ENCODE measurements at regions not wholly inside any gene's neighbourhood (a gene's known extent, or its start where the extent isn't known, plus 50 kb on each side); places are given as distances from the start of the nearest gene placed in this dataset.

DNA sequence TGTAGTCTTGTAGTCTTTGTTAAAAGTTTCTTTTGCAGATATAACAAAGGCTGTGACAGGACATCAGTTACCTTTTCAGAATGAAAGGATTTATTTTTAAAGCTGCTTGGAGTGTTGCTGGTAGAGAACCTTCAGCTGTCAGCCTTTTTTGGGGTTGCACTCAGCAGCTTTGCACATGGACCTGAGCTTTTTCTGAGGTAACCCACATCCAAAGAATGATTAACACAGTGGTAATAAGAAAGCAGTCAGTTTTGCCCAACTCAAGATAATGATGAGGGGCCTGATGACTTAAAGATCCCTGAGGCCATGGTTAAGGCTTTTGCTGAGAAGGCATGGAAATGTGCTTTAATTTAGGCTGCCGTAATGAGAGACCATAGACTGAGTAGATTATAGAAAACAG, 1042.7 kb downstream of the PLOD2 start:
- DNase-seq (ENCODE audit: low read depth): no peak
- TF ChIP-seq CTCF (IDR thresholded peaks at IDR 0.05; ENCODE audit: insufficient read depth, low read length): no peak
- H3K4me3 ChIP-seq (ENCODE audit: low read depth, low read length): no peak overlapping the region

- no peak for TF ChIP-seq CTCF (IDR thresholded peaks at IDR 0.05; ENCODE audit: insufficient read depth, low read length)
- H3K4me3 ChIP-seq (ENCODE audit: low read depth, low read length): no peak overlapping the region
- DNase-seq (ENCODE audit: low read depth): peak; percentile 13
Observed at GRCh38 chr3:145124900-145125678, 1035.9 kb downstream of the PLOD2 start.

GRCh38 chr3:145133281-145133680, 1027.7 kb downstream of the PLOD2 start:
- H3K4me3 ChIP-seq (ENCODE audit: low read depth, low read length): no peak overlapping the region
- no peak for TF ChIP-seq CTCF (IDR thresholded peaks at IDR 0.05; ENCODE audit: insufficient read depth, low read length)
- no peak for DNase-seq (ENCODE audit: low read depth)

DNA sequence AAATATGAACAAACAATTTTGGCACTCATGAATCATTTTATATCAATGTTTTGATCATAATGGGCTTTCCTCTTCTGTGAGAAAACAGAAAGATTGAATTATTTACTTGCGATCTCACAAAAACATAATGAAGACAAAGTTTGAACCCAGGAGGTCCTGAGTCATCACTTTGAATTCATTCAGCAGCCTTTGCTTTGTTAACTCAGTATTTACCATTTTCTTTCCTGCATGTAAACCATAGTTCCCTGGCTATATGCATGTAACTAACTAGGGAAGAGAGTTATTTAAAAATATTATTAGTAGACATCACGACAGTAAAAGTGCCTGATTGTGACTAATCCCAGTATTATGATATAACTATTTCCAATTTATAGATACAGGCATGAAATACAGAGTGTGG, 1026.2 kb downstream of the PLOD2 start:
- no peak for DNase-seq (ENCODE audit: low read depth)
- TF ChIP-seq CTCF (IDR thresholded peaks at IDR 0.05; ENCODE audit: insufficient read depth, low read length): no peak
- no peak overlapping the region for H3K4me3 ChIP-seq (ENCODE audit: low read depth, low read length)

GRCh38 chr3:145144361-145144760, 1016.6 kb downstream of the PLOD2 start:
- no peak overlapping the region for H3K4me3 ChIP-seq (ENCODE audit: low read depth, low read length)
- no peak for DNase-seq (ENCODE audit: low read depth)
- no peak for TF ChIP-seq CTCF (IDR thresholded peaks at IDR 0.05; ENCODE audit: insufficient read depth, low read length)

- no peak for TF ChIP-seq CTCF (IDR thresholded peaks at IDR 0.05; ENCODE audit: insufficient read depth, low read length)
- no peak overlapping the region for H3K4me3 ChIP-seq (ENCODE audit: low read depth, low read length)
- DNase-seq (ENCODE audit: low read depth): no peak
Observed at GRCh38 chr3:145145461-145145860, 1015.5 kb downstream of the PLOD2 start.

DNA sequence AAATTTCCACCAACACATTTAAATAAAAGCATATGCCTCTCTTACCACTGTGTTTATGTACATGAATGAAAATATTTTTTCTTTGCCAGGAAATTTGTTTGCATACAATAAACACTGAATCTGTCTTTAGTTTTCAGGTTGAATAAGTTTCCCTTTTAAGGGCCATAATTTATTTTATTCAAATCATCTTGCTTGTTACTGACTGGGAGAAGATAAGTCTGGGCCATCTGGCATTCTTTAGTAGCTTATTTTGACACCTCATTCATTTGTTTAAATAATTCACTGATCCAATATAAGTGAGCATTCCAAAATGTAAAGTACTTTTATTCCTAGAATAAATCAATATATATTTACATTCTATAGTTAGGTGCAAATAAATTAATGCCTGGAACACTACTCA, 1001.3 kb downstream of the PLOD2 start:
- no peak overlapping the region for H3K4me3 ChIP-seq (ENCODE audit: low read depth, low read length)
- no peak for DNase-seq (ENCODE audit: low read depth)
- TF ChIP-seq CTCF (IDR thresholded peaks at IDR 0.05; ENCODE audit: insufficient read depth, low read length): no peak

Measured in fibroblast of the aortic adventitia (primary cell).